ENCODE measurements at regions not wholly inside any gene's neighbourhood (a gene's known extent, or its start where the extent isn't known, plus 50 kb on each side); places are given as distances from the start of the nearest gene placed in this dataset.

DNA sequence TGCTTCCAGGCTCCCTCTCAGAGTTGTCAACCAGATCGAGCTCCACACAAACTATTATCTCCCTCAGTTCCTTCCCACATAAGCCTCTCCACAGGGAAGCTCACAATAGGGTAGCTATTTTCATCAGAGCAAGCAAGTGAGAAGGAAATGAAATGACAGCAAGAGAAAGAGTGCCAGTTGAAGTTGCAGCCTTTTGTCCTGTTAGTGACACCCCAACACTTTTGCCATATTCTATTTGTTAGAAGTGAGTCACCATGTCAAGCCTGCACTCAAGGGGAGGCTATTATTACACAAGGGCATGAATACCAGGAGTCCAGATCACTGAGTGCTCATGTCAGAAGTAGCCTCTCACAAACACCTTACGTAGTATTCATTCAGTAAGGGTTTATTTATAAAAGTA is 266.3 kb upstream of the NOCT start:
- Histone ChIP-seq H3K4me1 (ENCODE audit: control insufficient read depth in 1 of 2, insufficient read depth in 2 of 2, low read length in 2 of 2) (no peaks in the 10 kb centered on the region), H3K9ac (ENCODE audit: low read depth in 1 of 2, low read length in 2 of 2) (no peak overlapping the region), H3K4me3 (ENCODE audit: low read depth in 1 of 2, low read length in 2 of 2) (no peak overlapping the region), H3K9me3 (ENCODE audit: control insufficient read depth in 1 of 2, low read length in 2 of 2) (no peaks in the 10 kb centered on the region), H3K27me3 (ENCODE audit: control insufficient read depth in 1 of 2, insufficient read depth in 2 of 2, low read length in 2 of 2) (no peaks in the 10 kb centered on the region), H3K36me3 (ENCODE audit: control insufficient read depth in 1 of 2, insufficient read depth in 2 of 2, low read length in 2 of 2) (no peaks in the 10 kb centered on the region), H3K27ac (ENCODE audit: low read depth, low read length) (no peak overlapping the region)

- Histone ChIP-seq H3K9me3 (ENCODE audit: control insufficient read depth in 1 of 2, low read length in 2 of 2) (no peaks in the 10 kb centered on the region), H3K36me3 (ENCODE audit: control insufficient read depth in 1 of 2, insufficient read depth in 2 of 2, low read length in 2 of 2) (no peaks in the 10 kb centered on the region), H3K4me1 (ENCODE audit: control insufficient read depth in 1 of 2, insufficient read depth in 2 of 2, low read length in 2 of 2) (no peaks in the 10 kb centered on the region)
Measured at GRCh38 chr4:138741766-138742377, 273.7 kb upstream of the NOCT start.

GRCh38 chr4:138740816-138741745 is 274.5 kb upstream of the NOCT start:
- Histone ChIP-seq H3K4me1 (ENCODE audit: control insufficient read depth in 1 of 2, insufficient read depth in 2 of 2, low read length in 2 of 2) (no peaks in the 10 kb centered on the region), H3K27ac (ENCODE audit: low read depth, low read length) (no peak overlapping the region)

More at GRCh38 chr4:138741766-138742377, 273.7 kb upstream of the NOCT start:
- H3K4me3 ChIP-seq (ENCODE audit: low read depth in 1 of 2, low read length in 2 of 2) = no peak overlapping the region
- H3K27ac ChIP-seq (ENCODE audit: low read depth, low read length) = no peak overlapping the region
- H3K9ac ChIP-seq (ENCODE audit: low read depth in 1 of 2, low read length in 2 of 2) = no peak overlapping the region
- H3K27me3 ChIP-seq (ENCODE audit: control insufficient read depth in 1 of 2, insufficient read depth in 2 of 2, low read length in 2 of 2) = no peaks in the 10 kb centered on the region

DNA sequence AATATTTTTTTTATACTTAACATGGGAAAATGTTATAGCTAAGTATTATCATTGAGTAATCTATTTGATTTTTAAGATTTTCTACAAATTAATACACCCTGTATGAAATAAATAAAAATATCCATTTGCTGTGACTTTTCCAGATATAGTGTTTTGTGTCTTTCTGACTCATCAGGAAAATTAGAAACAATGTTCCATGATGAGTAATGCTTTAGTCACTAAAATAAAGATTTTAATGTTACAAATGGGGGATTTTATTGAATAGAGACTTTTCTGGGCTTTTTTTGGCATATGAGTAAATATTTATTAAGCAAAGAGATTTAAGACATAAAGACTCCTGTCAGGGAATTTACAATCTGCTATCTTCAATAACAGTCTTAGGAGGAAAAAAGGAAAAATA is 279.2 kb upstream of the NOCT start:
- H3K36me3 ChIP-seq (ENCODE audit: control insufficient read depth in 1 of 2, insufficient read depth in 2 of 2, low read length in 2 of 2) = no peaks in the 10 kb centered on the region
- no peak overlapping the region for H3K27ac ChIP-seq (ENCODE audit: low read depth, low read length)
- H3K9me3 ChIP-seq (ENCODE audit: control insufficient read depth in 1 of 2, low read length in 2 of 2) = no peaks in the 10 kb centered on the region
- H3K4me3 ChIP-seq (ENCODE audit: low read depth in 1 of 2, low read length in 2 of 2) = no peak overlapping the region
- no peaks in the 10 kb centered on the region for H3K27me3 ChIP-seq (ENCODE audit: control insufficient read depth in 1 of 2, insufficient read depth in 2 of 2, low read length in 2 of 2)
- no peaks in the 10 kb centered on the region for H3K4me1 ChIP-seq (ENCODE audit: control insufficient read depth in 1 of 2, insufficient read depth in 2 of 2, low read length in 2 of 2)
- H3K9ac ChIP-seq (ENCODE audit: low read depth in 1 of 2, low read length in 2 of 2) = no peak overlapping the region

More at GRCh38 chr4:138740816-138741745, 274.5 kb upstream of the NOCT start:
- no peak overlapping the region for H3K4me3 ChIP-seq (ENCODE audit: low read depth in 1 of 2, low read length in 2 of 2)
- no peak overlapping the region for H3K9ac ChIP-seq (ENCODE audit: low read depth in 1 of 2, low read length in 2 of 2)
- no peaks in the 10 kb centered on the region for H3K27me3 ChIP-seq (ENCODE audit: control insufficient read depth in 1 of 2, insufficient read depth in 2 of 2, low read length in 2 of 2)
- no peaks in the 10 kb centered on the region for H3K9me3 ChIP-seq (ENCODE audit: control insufficient read depth in 1 of 2, low read length in 2 of 2)
- H3K36me3 ChIP-seq (ENCODE audit: control insufficient read depth in 1 of 2, insufficient read depth in 2 of 2, low read length in 2 of 2) = no peaks in the 10 kb centered on the region

GRCh38 chr4:138734746-138735145 is 280.8 kb upstream of the NOCT start:
- no peaks in the 10 kb centered on the region for H3K9me3 ChIP-seq (ENCODE audit: control insufficient read depth in 1 of 2, low read length in 2 of 2)

GRCh38 chr4:138728566-138728965 is 287.0 kb upstream of the NOCT start:
- Histone ChIP-seq H3K9ac (ENCODE audit: low read depth in 1 of 2, low read length in 2 of 2) (no peak overlapping the region), H3K27ac (ENCODE audit: low read depth, low read length) (no peak overlapping the region), H3K36me3 (ENCODE audit: control insufficient read depth in 1 of 2, insufficient read depth in 2 of 2, low read length in 2 of 2) (no peaks in the 10 kb centered on the region), H3K27me3 (ENCODE audit: control insufficient read depth in 1 of 2, insufficient read depth in 2 of 2, low read length in 2 of 2) (no peaks in the 10 kb centered on the region), H3K4me3 (ENCODE audit: low read depth in 1 of 2, low read length in 2 of 2) (no peak overlapping the region), H3K4me1 (ENCODE audit: control insufficient read depth in 1 of 2, insufficient read depth in 2 of 2, low read length in 2 of 2) (no peaks in the 10 kb centered on the region), H3K9me3 (ENCODE audit: control insufficient read depth in 1 of 2, low read length in 2 of 2) (no peaks in the 10 kb centered on the region)

More at GRCh38 chr4:138734746-138735145, 280.8 kb upstream of the NOCT start:
- no peaks in the 10 kb centered on the region for H3K36me3 ChIP-seq (ENCODE audit: control insufficient read depth in 1 of 2, insufficient read depth in 2 of 2, low read length in 2 of 2)
- no peaks in the 10 kb centered on the region for H3K27me3 ChIP-seq (ENCODE audit: control insufficient read depth in 1 of 2, insufficient read depth in 2 of 2, low read length in 2 of 2)
- H3K4me3 ChIP-seq (ENCODE audit: low read depth in 1 of 2, low read length in 2 of 2) = no peak overlapping the region
- no peaks in the 10 kb centered on the region for H3K4me1 ChIP-seq (ENCODE audit: control insufficient read depth in 1 of 2, insufficient read depth in 2 of 2, low read length in 2 of 2)
- H3K9ac ChIP-seq (ENCODE audit: low read depth in 1 of 2, low read length in 2 of 2) = no peak overlapping the region
- H3K27ac ChIP-seq (ENCODE audit: low read depth, low read length) = no peak overlapping the region

- Histone ChIP-seq H3K27me3 (ENCODE audit: control insufficient read depth in 1 of 2, insufficient read depth in 2 of 2, low read length in 2 of 2) (no peaks in the 10 kb centered on the region), H3K4me3 (ENCODE audit: low read depth in 1 of 2, low read length in 2 of 2) (no peak overlapping the region), H3K36me3 (ENCODE audit: control insufficient read depth in 1 of 2, insufficient read depth in 2 of 2, low read length in 2 of 2) (no peaks in the 10 kb centered on the region), H3K27ac (ENCODE audit: low read depth, low read length) (no peak overlapping the region), H3K9me3 (ENCODE audit: control insufficient read depth in 1 of 2, low read length in 2 of 2) (no peaks in the 10 kb centered on the region), H3K9ac (ENCODE audit: low read depth in 1 of 2, low read length in 2 of 2) (no peak overlapping the region), H3K4me1 (ENCODE audit: control insufficient read depth in 1 of 2, insufficient read depth in 2 of 2, low read length in 2 of 2) (no peaks in the 10 kb centered on the region)
Measured at GRCh38 chr4:138727731-138728130, 287.9 kb upstream of the NOCT start.

GRCh38 chr4:138724530-138724929 is 291.1 kb upstream of the NOCT start:
- Histone ChIP-seq H3K27ac (ENCODE audit: low read depth, low read length) (no peak overlapping the region), H3K36me3 (ENCODE audit: control insufficient read depth in 1 of 2, insufficient read depth in 2 of 2, low read length in 2 of 2) (no peaks in the 10 kb centered on the region), H3K9ac (ENCODE audit: low read depth in 1 of 2, low read length in 2 of 2) (no peak overlapping the region), H3K27me3 (ENCODE audit: control insufficient read depth in 1 of 2, insufficient read depth in 2 of 2, low read length in 2 of 2) (no peaks in the 10 kb centered on the region), H3K9me3 (ENCODE audit: control insufficient read depth in 1 of 2, low read length in 2 of 2) (no peaks in the 10 kb centered on the region), H3K4me3 (ENCODE audit: low read depth in 1 of 2, low read length in 2 of 2) (no peak overlapping the region), H3K4me1 (ENCODE audit: control insufficient read depth in 1 of 2, insufficient read depth in 2 of 2, low read length in 2 of 2) (no peaks in the 10 kb centered on the region)

DNA sequence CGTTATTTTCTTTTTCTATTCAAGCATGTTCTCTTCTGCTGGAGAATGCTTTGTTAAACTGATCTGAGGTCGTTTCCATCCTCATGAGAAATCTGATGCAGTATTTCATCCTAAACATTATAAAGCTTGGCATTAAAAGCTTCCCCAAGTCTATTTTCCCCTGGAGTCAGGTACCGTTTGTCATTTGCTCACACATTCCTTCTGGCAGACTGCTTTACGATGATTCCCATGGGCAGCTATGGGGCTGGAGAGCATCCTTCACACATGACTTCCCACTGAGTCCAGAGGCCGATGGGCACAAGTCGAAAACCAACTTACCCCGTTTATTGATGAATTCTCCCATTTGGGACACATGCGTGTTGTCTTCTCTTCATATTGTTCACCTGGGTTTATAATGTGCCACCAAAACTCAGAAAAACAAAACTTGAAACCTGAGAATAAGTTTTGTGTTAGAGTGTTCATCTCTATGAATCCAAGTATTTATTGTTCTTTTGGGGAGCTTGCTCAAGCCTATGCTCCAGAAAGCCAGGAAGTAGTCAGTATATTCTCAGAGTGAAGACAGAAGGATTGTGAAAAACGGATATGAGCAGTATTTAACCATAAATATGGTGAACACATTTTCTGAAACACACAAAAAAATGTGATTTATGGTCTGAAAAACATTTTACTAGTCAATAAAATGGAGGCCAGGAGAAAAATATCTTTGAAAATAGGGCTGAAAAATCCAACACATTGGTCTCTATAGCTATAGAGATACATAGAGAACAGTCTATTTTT is 298.8 kb upstream of the NOCT start:
- H3K27me3 ChIP-seq (ENCODE audit: control insufficient read depth in 1 of 2, insufficient read depth in 2 of 2, low read length in 2 of 2) = no peaks in the 10 kb centered on the region
- H3K9me3 ChIP-seq (ENCODE audit: control insufficient read depth in 1 of 2, low read length in 2 of 2) = no peaks in the 10 kb centered on the region
- H3K9ac ChIP-seq (ENCODE audit: low read depth in 1 of 2, low read length in 2 of 2) = no peak overlapping the region
- H3K36me3 ChIP-seq (ENCODE audit: control insufficient read depth in 1 of 2, insufficient read depth in 2 of 2, low read length in 2 of 2) = no peaks in the 10 kb centered on the region
- no peak overlapping the region for H3K27ac ChIP-seq (ENCODE audit: low read depth, low read length)
- H3K4me1 ChIP-seq (ENCODE audit: control insufficient read depth in 1 of 2, insufficient read depth in 2 of 2, low read length in 2 of 2) = no peaks in the 10 kb centered on the region
- no peak overlapping the region for H3K4me3 ChIP-seq (ENCODE audit: low read depth in 1 of 2, low read length in 2 of 2)

DNA sequence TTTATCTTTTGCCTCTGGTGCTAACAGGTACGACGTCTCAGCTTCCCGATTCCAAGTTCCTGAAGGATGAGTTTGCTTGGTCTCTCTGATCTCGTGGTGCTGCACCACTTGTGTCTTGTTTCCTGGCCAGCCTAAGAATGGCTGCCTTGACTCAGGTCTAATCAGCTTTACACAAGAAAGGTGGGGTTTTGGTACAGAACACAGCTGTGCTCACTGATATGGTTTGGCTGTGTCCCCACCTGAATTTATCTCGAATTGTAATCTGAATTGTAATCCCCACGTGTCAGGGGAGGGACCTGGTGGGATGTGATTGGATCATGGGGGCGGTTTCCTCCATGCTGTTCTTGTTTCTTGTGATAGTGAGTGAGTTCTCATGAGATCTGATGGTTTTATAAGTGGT is 305.3 kb upstream of the NOCT start:
- Histone ChIP-seq H3K4me1 (ENCODE audit: control insufficient read depth in 1 of 2, insufficient read depth in 2 of 2, low read length in 2 of 2) (no peaks in the 10 kb centered on the region), H3K27me3 (ENCODE audit: control insufficient read depth in 1 of 2, insufficient read depth in 2 of 2, low read length in 2 of 2) (no peaks in the 10 kb centered on the region), H3K9me3 (ENCODE audit: control insufficient read depth in 1 of 2, low read length in 2 of 2) (no peaks in the 10 kb centered on the region), H3K4me3 (ENCODE audit: low read depth in 1 of 2, low read length in 2 of 2) (no peak overlapping the region), H3K9ac (ENCODE audit: low read depth in 1 of 2, low read length in 2 of 2) (no peak overlapping the region), H3K36me3 (ENCODE audit: control insufficient read depth in 1 of 2, insufficient read depth in 2 of 2, low read length in 2 of 2) (no peaks in the 10 kb centered on the region), H3K27ac (ENCODE audit: low read depth, low read length) (no peak overlapping the region)

All from duodenal mucosa (tissue), 2 donors.